H1 (cell line): ENCODE measurements at regions not wholly inside any gene's neighbourhood (a gene's known extent, or its start where the extent isn't known, plus 50 kb on each side); places are given as distances from the start of the nearest gene placed in this dataset.

Experiments
- ATF2 ChIP-seq: IDR thresholded peaks from 2 replicates; pipeline ENCODE4 v1.6.1; 2012; ENCODE audit warnings: low read length, inconsistent platforms
- BACH1 ChIP-seq: IDR thresholded peaks from 2 replicates; pipeline ENCODE4 v1.6.1; 2012; ENCODE audit warnings: low read length, improper control_type of control experiment
- BCL11A ChIP-seq, 2 experiments: IDR thresholded peaks; one replicate each; pipeline ENCODE4 v1.6.1; 2011; ENCODE audit warnings: low read depth in 2 of 2, low read length in 2 of 2, mild to moderate bottlenecking in 2 of 2
- CBX8 ChIP-seq: fragments of 300-800, 300-1000 bp; sonication (generic); IDR thresholded peaks from 2 replicates; pipeline ENCODE4 v1.7.1; 2016; ENCODE audit warnings: low read depth, low read length, borderline replicate concordance
- CHD7 ChIP-seq: fragments of 300-600 bp; sonication (generic); IDR thresholded peaks from 2 replicates; pipeline ENCODE4 v1.7.1; 2012; ENCODE audit warnings: low read length, moderate library complexity, mild to moderate bottlenecking, inconsistent platforms; ENCODE audit not compliant: insufficient replicate concordance
- E2F6 ChIP-seq: IDR thresholded peaks from 2 replicates; pipeline ENCODE4 v1.6.1; 2012; ENCODE audit warnings: inconsistent platforms
- SAP30 ChIP-seq: fragments of 300-600 bp; sonication (generic); IDR thresholded peaks from 2 replicates; pipeline ENCODE4 v1.7.1; 2012; ENCODE audit warnings: low read length, moderate library complexity, mild to moderate bottlenecking, inconsistent platforms; ENCODE audit not compliant: insufficient read depth, insufficient replicate concordance
- SIN3A ChIP-seq, 2 experiments: IDR thresholded peaks in 1 of 2; conservative IDR thresholded peaks in 1 of 2; 2 replicates each; pipeline ENCODE4 v1.6.1; 2011 to 2012; ENCODE audit warnings: low read length in 2 of 2, improper control_type of control experiment in 1 of 2, low read depth in 1 of 2, mild to moderate bottlenecking in 1 of 2
- SP2 ChIP-seq: IDR thresholded peaks from 2 replicates; pipeline ENCODE4 v1.6.1; 2012; ENCODE audit warnings: mild to moderate bottlenecking, low read length, inconsistent platforms

GRCh38 chr13:47603365-47603764, 397.7 kb downstream of the SUCLA2 start (continued):
- TF ChIP-seq CHD7 (no peak), ATF2 (no peak), BACH1 (no peak), CBX8 (no peak), SIN3A (conservative IDR thresholded peaks at IDR 0.05 in 1 of 2, IDR thresholded peaks at IDR 0.05 in 1 of 2; ENCODE audit: low read depth in 1 of 2, low read length in 2 of 2) (no peak), BCL11A (IDR thresholded peaks at IDR 0.05; ENCODE audit: low read depth in 2 of 2, low read length in 2 of 2) (no peak), SP2 (no peak), SAP30 (no peak), E2F6 (no peak)
